ENCODE measurements at regions not wholly inside any gene's neighbourhood (a gene's known extent, or its start where the extent isn't known, plus 50 kb on each side); places are given as distances from the start of the nearest gene placed in this dataset.

GRCh38 chr19:31023038-31023437, 326.2 kb downstream of the TSHZ3 start:
- no peak overlapping the region for H3K4me3 ChIP-seq (ENCODE audit: low read length)
- DNase-seq (ENCODE audit: low read depth) = no peak
- TF ChIP-seq, protein P1, sequence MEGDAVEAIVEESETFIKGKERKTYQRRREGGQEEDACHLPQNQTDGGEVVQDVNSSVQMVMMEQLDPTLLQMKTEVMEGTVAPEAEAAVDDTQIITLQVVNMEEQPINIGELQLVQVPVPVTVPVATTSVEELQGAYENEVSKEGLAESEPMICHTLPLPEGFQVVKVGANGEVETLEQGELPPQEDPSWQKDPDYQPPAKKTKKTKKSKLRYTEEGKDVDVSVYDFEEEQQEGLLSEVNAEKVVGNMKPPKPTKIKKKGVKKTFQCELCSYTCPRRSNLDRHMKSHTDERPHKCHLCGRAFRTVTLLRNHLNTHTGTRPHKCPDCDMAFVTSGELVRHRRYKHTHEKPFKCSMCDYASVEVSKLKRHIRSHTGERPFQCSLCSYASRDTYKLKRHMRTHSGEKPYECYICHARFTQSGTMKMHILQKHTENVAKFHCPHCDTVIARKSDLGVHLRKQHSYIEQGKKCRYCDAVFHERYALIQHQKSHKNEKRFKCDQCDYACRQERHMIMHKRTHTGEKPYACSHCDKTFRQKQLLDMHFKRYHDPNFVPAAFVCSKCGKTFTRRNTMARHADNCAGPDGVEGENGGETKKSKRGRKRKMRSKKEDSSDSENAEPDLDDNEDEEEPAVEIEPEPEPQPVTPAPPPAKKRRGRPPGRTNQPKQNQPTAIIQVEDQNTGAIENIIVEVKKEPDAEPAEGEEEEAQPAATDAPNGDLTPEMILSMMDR (conservative IDR thresholded peaks at IDR 0.05; ENCODE audit: low read depth, low read length) = no peak

DNA sequence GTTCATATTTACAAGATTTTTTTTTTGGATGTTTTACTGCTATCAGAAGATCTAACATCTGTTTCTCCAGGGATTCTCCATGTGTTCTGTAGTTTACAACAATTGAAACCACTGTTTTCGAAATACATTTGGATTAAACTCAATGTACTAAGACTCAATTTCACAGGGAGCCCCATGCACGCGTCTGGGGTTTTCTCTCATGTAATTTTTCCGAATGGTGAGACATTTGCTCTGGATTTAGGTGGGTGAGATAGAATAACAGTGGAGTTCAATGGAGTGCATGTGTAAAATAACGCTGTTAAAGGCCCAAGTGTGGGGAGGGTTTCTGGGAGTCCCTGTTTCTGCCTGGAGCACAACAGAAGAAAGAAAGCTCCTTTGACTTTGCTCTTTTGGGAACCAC, 330.3 kb downstream of the TSHZ3 start:
- TF ChIP-seq, protein P1 (conservative IDR thresholded peaks at IDR 0.05; ENCODE audit: low read depth, low read length) = no peak
- no peak for DNase-seq (ENCODE audit: low read depth)

GRCh38 chr19:31015778-31016177, 333.5 kb downstream of the TSHZ3 start:
- no peak overlapping the region for H3K4me3 ChIP-seq (ENCODE audit: low read length)
- TF ChIP-seq, protein P1 (conservative IDR thresholded peaks at IDR 0.05; ENCODE audit: low read depth, low read length) = no peak
- DNase-seq (ENCODE audit: low read depth) = no peak

More for the DNA sequence above, 330.3 kb downstream of the TSHZ3 start:
- H3K4me3 ChIP-seq (ENCODE audit: low read length) = no peak overlapping the region

- no peak overlapping the region for H3K4me3 ChIP-seq (ENCODE audit: low read length)
- TF ChIP-seq, protein P1 (conservative IDR thresholded peaks at IDR 0.05; ENCODE audit: low read depth, low read length) = no peak
- no peak for DNase-seq (ENCODE audit: low read depth)
These were observed 334.6 kb downstream of the TSHZ3 start for GRCh38 chr19:31014668-31015067.

GRCh38 chr19:31013384-31014020, 335.7 kb downstream of the TSHZ3 start:
- DNase-seq (ENCODE audit: low read depth) = no peak
- TF ChIP-seq, protein P1 (conservative IDR thresholded peaks at IDR 0.05; ENCODE audit: low read depth, low read length) = no peak
- no peak overlapping the region for H3K4me3 ChIP-seq (ENCODE audit: low read length)

DNA sequence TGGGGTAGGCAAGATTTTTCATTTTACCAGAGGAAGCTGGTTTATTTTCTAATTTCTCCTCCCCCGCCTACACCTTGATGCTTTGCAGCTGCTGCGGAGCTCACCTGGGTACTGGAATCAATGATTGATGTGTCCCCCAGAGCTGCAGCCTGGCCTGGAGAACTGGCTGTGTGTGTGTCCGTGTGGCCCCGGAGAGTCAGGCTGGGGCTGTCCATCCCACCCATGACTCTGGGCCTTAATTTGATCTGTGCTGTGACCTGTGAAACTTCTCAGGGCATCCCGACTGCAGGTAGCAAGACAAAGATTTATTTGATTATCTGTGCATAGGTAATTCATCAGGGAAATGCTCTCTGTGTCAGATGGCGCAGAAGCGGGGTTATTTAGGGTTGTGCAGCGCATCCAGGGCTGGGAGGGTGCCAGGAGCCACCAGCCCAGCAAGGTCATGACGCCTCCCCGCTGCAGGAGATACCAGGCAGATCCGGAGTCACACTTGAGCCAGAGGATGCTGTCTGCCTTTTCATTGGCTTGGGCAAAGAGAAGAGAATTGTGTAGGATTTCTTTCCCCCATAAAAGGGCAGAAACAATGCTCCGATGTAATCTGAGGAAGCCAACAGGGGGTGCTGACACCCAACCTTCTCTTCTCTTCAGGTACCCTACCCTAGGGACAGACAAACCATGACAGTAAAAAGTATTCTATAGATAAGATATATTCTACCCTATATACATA, 346.6 kb downstream of the TSHZ3 start:
- no peak overlapping the region for H3K4me3 ChIP-seq (ENCODE audit: low read length)
- TF ChIP-seq, protein P1 (conservative IDR thresholded peaks at IDR 0.05; ENCODE audit: low read depth, low read length) = no peak
- no peak for DNase-seq (ENCODE audit: low read depth)

DNA sequence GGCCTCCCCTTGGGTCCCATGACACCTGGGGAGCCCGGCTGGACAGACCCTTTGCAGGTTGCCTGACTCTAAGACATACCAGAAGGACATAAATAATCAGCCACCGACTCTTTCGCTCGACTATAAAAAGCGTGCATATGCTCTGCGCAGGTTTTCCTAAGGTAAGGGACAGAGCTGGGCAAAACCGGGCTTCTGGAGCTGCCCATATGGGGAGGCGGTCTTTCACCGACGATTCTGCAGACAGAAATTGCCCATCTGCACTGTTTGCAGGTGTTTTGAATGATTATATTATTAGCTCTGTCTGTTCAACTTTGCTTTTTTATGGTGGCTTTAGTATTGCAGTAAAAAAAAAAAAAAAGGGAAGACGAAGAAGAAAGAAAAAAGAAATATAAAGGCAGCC, 347.2 kb downstream of the TSHZ3 start:
- no peak overlapping the region for H3K4me3 ChIP-seq (ENCODE audit: low read length)
- no peak for DNase-seq (ENCODE audit: low read depth)
- TF ChIP-seq, protein P1 (conservative IDR thresholded peaks at IDR 0.05; ENCODE audit: low read depth, low read length) = no peak
